NB4 (cell line): ENCODE measurements at regions not wholly inside any gene's neighbourhood (a gene's known extent, or its start where the extent isn't known, plus 50 kb on each side); places are given as distances from the start of the nearest gene placed in this dataset.
"Not testable (repeated sequence)": the region's sequence is repeated elsewhere in the genome, so short reads cannot be mapped to it uniquely, and the experiment has no call there.

Experiments
- POLR2A ChIP-seq: IDR thresholded peaks from 2 replicates; pipeline ENCODE4 v1.6.1; 2011; ENCODE audit warnings: mild to moderate bottlenecking; ENCODE audit not compliant: insufficient read length; ENCODE audit errors: extremely low read depth
- TF ChIP-seq, protein P1 (sequence below): IDR thresholded peaks from one replicate; pipeline ENCODE4 v1.5.1; 2012; ENCODE audit warnings: low read depth, low read length
- TF ChIP-seq, protein P2 (sequence below): IDR thresholded peaks from 2 replicates; pipeline ENCODE4 v1.6.1; 2011; ENCODE audit warnings: low read depth, low read length

DNA sequence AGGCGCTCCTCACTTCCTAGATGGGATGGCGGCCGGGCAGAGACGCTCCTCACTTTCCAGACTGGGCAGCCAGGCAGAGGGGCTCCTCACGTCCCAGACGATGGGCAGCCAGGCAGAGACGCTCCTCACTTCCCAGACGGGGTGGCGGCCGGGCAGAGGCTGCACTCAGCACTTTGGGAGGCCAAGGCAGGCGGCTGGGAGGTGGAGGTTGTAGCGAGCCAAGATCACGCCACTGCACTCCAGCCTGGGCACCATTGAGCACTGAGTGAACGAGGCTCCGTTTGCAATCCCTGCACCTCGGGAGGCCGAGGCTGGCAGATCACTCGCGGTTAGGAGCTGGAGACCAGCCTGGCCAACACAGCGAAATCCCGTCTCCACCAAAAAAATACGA, 72.0 kb upstream of the LRPPRC start:
- not testable (repeated sequence) for TF ChIP-seq POLR2A
- TF ChIP-seq, protein P1, sequence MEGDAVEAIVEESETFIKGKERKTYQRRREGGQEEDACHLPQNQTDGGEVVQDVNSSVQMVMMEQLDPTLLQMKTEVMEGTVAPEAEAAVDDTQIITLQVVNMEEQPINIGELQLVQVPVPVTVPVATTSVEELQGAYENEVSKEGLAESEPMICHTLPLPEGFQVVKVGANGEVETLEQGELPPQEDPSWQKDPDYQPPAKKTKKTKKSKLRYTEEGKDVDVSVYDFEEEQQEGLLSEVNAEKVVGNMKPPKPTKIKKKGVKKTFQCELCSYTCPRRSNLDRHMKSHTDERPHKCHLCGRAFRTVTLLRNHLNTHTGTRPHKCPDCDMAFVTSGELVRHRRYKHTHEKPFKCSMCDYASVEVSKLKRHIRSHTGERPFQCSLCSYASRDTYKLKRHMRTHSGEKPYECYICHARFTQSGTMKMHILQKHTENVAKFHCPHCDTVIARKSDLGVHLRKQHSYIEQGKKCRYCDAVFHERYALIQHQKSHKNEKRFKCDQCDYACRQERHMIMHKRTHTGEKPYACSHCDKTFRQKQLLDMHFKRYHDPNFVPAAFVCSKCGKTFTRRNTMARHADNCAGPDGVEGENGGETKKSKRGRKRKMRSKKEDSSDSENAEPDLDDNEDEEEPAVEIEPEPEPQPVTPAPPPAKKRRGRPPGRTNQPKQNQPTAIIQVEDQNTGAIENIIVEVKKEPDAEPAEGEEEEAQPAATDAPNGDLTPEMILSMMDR: not testable (repeated sequence)
- TF ChIP-seq, protein P2, sequence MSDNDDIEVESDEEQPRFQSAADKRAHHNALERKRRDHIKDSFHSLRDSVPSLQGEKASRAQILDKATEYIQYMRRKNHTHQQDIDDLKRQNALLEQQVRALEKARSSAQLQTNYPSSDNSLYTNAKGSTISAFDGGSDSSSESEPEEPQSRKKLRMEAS: not testable (repeated sequence)
